ENCODE measurements at regions not wholly inside any gene's neighbourhood (a gene's known extent, or its start where the extent isn't known, plus 50 kb on each side); places are given as distances from the start of the nearest gene placed in this dataset.

- Histone ChIP-seq H3K4me3 (no peak overlapping the region), H3K27ac (no peak overlapping the region), H3K9me3 (no peaks in the 10 kb centered on the region), H3K36me3 (no peaks in the 10 kb centered on the region), H3K27me3 (ENCODE audit: low read depth) (no peaks in the 10 kb centered on the region), H3K4me1 (no peaks in the 10 kb centered on the region)
- no peak for ATAC-seq
- no peak for DNase-seq
- intact Hi-C loops (cut with DNase I): no loop called here
- TF ChIP-seq CTCF (IDR thresholded peaks at IDR 0.05): no peak
Observed at GRCh38 chr5:52672459-52672858, 115.3 kb upstream of the ITGA1 start.

GRCh38 chr5:52673495-52673894 lies 114.2 kb upstream of the ITGA1 start:
- no peaks in the 10 kb centered on the region for H3K27me3 ChIP-seq (ENCODE audit: low read depth)
- H3K4me3 ChIP-seq: no peak overlapping the region
- H3K27ac ChIP-seq: no peak overlapping the region
- ATAC-seq (no peak), DNase-seq (no peak)
- H3K9me3 ChIP-seq: no peaks in the 10 kb centered on the region
- H3K4me1 ChIP-seq: no peaks in the 10 kb centered on the region
- no peaks in the 10 kb centered on the region for H3K36me3 ChIP-seq
- TF ChIP-seq CTCF (IDR thresholded peaks at IDR 0.05): no peak
- intact Hi-C loops (cut with DNase I): no loop called here

GRCh38 chr5:52674815-52675545 lies 112.7 kb upstream of the ITGA1 start:
- H3K4me1 ChIP-seq: no peaks in the 10 kb centered on the region
- intact Hi-C loops (cut with DNase I): no loop called here
- no peak overlapping the region for H3K27ac ChIP-seq
- no peak for TF ChIP-seq CTCF (IDR thresholded peaks at IDR 0.05)
- H3K27me3 ChIP-seq (ENCODE audit: low read depth): no peaks in the 10 kb centered on the region
- DNase-seq: no peak
- ATAC-seq: no peak
- H3K9me3 ChIP-seq: no peaks in the 10 kb centered on the region
- H3K36me3 ChIP-seq: no peaks in the 10 kb centered on the region
- H3K4me3 ChIP-seq: no peak overlapping the region

GRCh38 chr5:52682492-52682891 lies 105.2 kb upstream of the ITGA1 start:
- H3K4me1 ChIP-seq: no peaks in the 10 kb centered on the region
- H3K9me3 ChIP-seq: no peaks in the 10 kb centered on the region
- ATAC-seq (no peak), DNase-seq (no peak)
- no peak overlapping the region for H3K27ac ChIP-seq
- H3K36me3 ChIP-seq: no peaks in the 10 kb centered on the region
- intact Hi-C loops (cut with DNase I): no loop called here
- H3K4me3 ChIP-seq: no peak overlapping the region
- no peaks in the 10 kb centered on the region for H3K27me3 ChIP-seq (ENCODE audit: low read depth)
- no peak for TF ChIP-seq CTCF (IDR thresholded peaks at IDR 0.05)

GRCh38 chr5:52684051-52684450 lies 103.7 kb upstream of the ITGA1 start:
- Histone ChIP-seq H3K36me3 (no peaks in the 10 kb centered on the region), H3K4me3 (no peak overlapping the region), H3K9me3 (no peaks in the 10 kb centered on the region), H3K4me1 (no peaks in the 10 kb centered on the region), H3K27ac (no peak overlapping the region), H3K27me3 (ENCODE audit: low read depth) (no peaks in the 10 kb centered on the region)
- DNase-seq (no peak), ATAC-seq (no peak)
- TF ChIP-seq CTCF (IDR thresholded peaks at IDR 0.05): no peak
- intact Hi-C loops (cut with DNase I): no loop called here

Measured in lower lobe of right lung (tissue), 2 donors.